ENCODE measurements at regions not wholly inside any gene's neighbourhood (a gene's known extent, or its start where the extent isn't known, plus 50 kb on each side); places are given as distances from the start of the nearest gene placed in this dataset.
A peak's percentile ranks its signal among the peaks of the same experiment; 100 is the strongest.

- H3K4me1 Mint-ChIP-seq = peaks cover 0 to 8% of the 10 kb centered on the region in 2 donors
- Histone ChIP-seq H3K36me3 (ENCODE audit: control insufficient read depth, insufficient read depth, low read length) (no peaks in the 10 kb centered on the region), H3K4me1 (ENCODE audit: control insufficient read depth, insufficient read depth, low read length) (no peaks in the 10 kb centered on the region), H3K9me3 (ENCODE audit: control insufficient read depth, insufficient read depth, low read length) (no peaks in the 10 kb centered on the region), H3K27ac (ENCODE audit: low read length) (no peak overlapping the region), H3K27me3 (ENCODE audit: control insufficient read depth, insufficient read depth, low read length) (no peaks in the 10 kb centered on the region), H3K4me3 (ENCODE audit: low read length) (no peak overlapping the region)
- TF ChIP-seq, protein P1, sequence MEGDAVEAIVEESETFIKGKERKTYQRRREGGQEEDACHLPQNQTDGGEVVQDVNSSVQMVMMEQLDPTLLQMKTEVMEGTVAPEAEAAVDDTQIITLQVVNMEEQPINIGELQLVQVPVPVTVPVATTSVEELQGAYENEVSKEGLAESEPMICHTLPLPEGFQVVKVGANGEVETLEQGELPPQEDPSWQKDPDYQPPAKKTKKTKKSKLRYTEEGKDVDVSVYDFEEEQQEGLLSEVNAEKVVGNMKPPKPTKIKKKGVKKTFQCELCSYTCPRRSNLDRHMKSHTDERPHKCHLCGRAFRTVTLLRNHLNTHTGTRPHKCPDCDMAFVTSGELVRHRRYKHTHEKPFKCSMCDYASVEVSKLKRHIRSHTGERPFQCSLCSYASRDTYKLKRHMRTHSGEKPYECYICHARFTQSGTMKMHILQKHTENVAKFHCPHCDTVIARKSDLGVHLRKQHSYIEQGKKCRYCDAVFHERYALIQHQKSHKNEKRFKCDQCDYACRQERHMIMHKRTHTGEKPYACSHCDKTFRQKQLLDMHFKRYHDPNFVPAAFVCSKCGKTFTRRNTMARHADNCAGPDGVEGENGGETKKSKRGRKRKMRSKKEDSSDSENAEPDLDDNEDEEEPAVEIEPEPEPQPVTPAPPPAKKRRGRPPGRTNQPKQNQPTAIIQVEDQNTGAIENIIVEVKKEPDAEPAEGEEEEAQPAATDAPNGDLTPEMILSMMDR (IDR thresholded peaks at IDR 0.05) = no peak
- no peaks in the 10 kb centered on the region for H3K36me3 Mint-ChIP-seq
- intact Hi-C loops (cut with micrococcal nuclease) = no loop called here
- H3K27me3 Mint-ChIP-seq (ENCODE audit: low read depth in 2 of 2) = no peaks in the 10 kb centered on the region
- no peak overlapping the region for H3K27ac Mint-ChIP-seq
- ATAC-seq (no peak), DNase-seq (no peak)
- WGBS (ENCODE audit: insufficient coverage) = 72% methylated on average over 6 of the region's 6 CpGs
- no peak overlapping the region for H3K4me3 Mint-ChIP-seq
- no peaks in the 10 kb centered on the region for H3K9me3 Mint-ChIP-seq
Observed at GRCh38 chr21:36535618-36536241, 55.8 kb upstream of the CLDN14 start.

DNA sequence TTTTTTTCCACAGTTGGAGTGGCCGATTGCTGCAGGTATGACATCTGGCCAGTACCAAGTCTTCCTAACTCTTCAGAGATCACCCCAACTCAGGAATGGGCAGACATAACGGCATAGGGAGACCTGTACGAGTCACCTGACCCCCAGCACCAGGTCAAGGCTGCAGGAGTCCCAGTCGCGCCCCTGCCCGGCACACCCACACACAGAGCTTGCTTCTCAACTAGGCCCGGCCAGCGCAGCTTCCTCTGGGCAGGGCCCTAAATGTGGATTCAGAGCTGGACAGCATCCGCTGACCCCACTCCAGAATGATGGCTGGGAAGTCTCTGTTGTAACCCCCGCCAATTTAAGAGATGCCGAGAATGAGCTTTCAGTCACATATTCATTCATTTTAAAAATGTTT lies 58.8 kb upstream of the CLDN14 start:
- peaks cover 3% of the 10 kb centered on the region for H3K27me3 ChIP-seq (ENCODE audit: control insufficient read depth, insufficient read depth, low read length)
- ATAC-seq (no peak), DNase-seq (no peak)
- peaks cover 4% of the 10 kb centered on the region for H3K4me1 ChIP-seq (ENCODE audit: control insufficient read depth, insufficient read depth, low read length)
- H3K36me3 ChIP-seq (ENCODE audit: control insufficient read depth, insufficient read depth, low read length) = no peaks in the 10 kb centered on the region
- H3K4me3 Mint-ChIP-seq = no peak overlapping the region
- no peak overlapping the region for H3K27ac ChIP-seq (ENCODE audit: low read length)
- H3K9me3 ChIP-seq (ENCODE audit: control insufficient read depth, insufficient read depth, low read length) = no peaks in the 10 kb centered on the region
- intact Hi-C loops (cut with micrococcal nuclease) = no loop called here
- H3K4me3 ChIP-seq (ENCODE audit: low read length) = no peak overlapping the region
- no peaks in the 10 kb centered on the region for H3K4me1 Mint-ChIP-seq
- TF ChIP-seq, protein P1 (IDR thresholded peaks at IDR 0.05) = no peak
- 93% methylated on average over 10 of the region's 11 CpGs for WGBS (ENCODE audit: insufficient coverage)
- H3K36me3 Mint-ChIP-seq = no peaks in the 10 kb centered on the region
- H3K27me3 Mint-ChIP-seq (ENCODE audit: low read depth in 2 of 2) = peaks cover 0 to 10% of the 10 kb centered on the region in 2 donors
- H3K9me3 Mint-ChIP-seq = no peaks in the 10 kb centered on the region
- H3K27ac Mint-ChIP-seq = no peak overlapping the region

- peaks cover 3% of the 10 kb centered on the region for H3K27me3 ChIP-seq (ENCODE audit: control insufficient read depth, insufficient read depth, low read length)
- H3K4me1 Mint-ChIP-seq = no peaks in the 10 kb centered on the region
- TF ChIP-seq, protein P1 (IDR thresholded peaks at IDR 0.05) = no peak
- H3K4me3 Mint-ChIP-seq = no peak overlapping the region
- H3K27me3 Mint-ChIP-seq (ENCODE audit: low read depth in 2 of 2) = peaks cover 4 to 13% of the 10 kb centered on the region in 2 donors
- H3K9me3 Mint-ChIP-seq = no peaks in the 10 kb centered on the region
- H3K36me3 ChIP-seq (ENCODE audit: control insufficient read depth, insufficient read depth, low read length) = no peaks in the 10 kb centered on the region
- H3K9me3 ChIP-seq (ENCODE audit: control insufficient read depth, insufficient read depth, low read length) = no peaks in the 10 kb centered on the region
- peak in 1 of 3 donors; percentile 30 for ATAC-seq
- H3K4me3 ChIP-seq (ENCODE audit: low read length) = no peak overlapping the region
- no peaks in the 10 kb centered on the region for H3K36me3 Mint-ChIP-seq
- peaks cover 4% of the 10 kb centered on the region for H3K4me1 ChIP-seq (ENCODE audit: control insufficient read depth, insufficient read depth, low read length)
- no peak for DNase-seq
- no peak overlapping the region for H3K27ac Mint-ChIP-seq
- intact Hi-C loops (cut with micrococcal nuclease) = no loop called here
- no peak overlapping the region for H3K27ac ChIP-seq (ENCODE audit: low read length)
- WGBS (ENCODE audit: insufficient coverage) = 95% methylated on average over 6 of the region's 6 CpGs
Observed at GRCh38 chr21:36539434-36540150, 59.7 kb upstream of the CLDN14 start.
